ENCODE measurements at regions not wholly inside any gene's neighbourhood (a gene's known extent, or its start where the extent isn't known, plus 50 kb on each side); places are given as distances from the start of the nearest gene placed in this dataset.

DNA sequence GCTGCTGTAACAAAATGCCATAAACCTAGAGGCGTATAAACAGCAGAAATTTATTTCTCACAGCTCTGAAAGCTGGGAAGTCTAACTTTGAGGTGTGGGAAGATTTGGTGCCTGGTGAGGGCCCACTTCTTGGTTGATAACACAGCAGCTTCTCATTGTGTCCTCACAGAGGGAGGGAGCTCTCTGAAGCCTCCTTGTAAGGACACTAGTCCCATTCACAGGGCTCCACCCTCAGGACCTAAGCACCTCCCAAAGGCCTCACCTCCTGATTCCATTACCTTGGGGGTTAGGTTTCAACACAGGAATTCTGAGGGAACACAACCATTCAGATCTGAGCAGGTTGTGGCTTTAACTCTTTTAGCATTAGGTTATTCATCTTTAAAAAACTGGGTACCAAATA is 380.3 kb upstream of the ATP10A start:
- intact Hi-C loops (cut with micrococcal nuclease; ENCODE audit: unreplicated experiment) = no loop called here
- DNase-seq = no peak
- Mint-ChIP-seq H3K4me1 (ENCODE audit: low read depth, unreplicated experiment) (no peaks in the 10 kb centered on the region), H3K4me3 (ENCODE audit: low read depth, unreplicated experiment) (no peak overlapping the region), H3K27me3 (ENCODE audit: unreplicated experiment) (no peaks in the 10 kb centered on the region), H3K27ac (ENCODE audit: unreplicated experiment) (no peak overlapping the region), H3K9me3 (ENCODE audit: low read depth, unreplicated experiment) (no peaks in the 10 kb centered on the region), H3K36me3 (ENCODE audit: insufficient read depth, unreplicated experiment) (no peaks in the 10 kb centered on the region)
- CTCF ChIA-PET = no interaction called here
- BruUV-seq (replicated peaks) = no TSS peak
- TF ChIP-seq, protein P1, sequence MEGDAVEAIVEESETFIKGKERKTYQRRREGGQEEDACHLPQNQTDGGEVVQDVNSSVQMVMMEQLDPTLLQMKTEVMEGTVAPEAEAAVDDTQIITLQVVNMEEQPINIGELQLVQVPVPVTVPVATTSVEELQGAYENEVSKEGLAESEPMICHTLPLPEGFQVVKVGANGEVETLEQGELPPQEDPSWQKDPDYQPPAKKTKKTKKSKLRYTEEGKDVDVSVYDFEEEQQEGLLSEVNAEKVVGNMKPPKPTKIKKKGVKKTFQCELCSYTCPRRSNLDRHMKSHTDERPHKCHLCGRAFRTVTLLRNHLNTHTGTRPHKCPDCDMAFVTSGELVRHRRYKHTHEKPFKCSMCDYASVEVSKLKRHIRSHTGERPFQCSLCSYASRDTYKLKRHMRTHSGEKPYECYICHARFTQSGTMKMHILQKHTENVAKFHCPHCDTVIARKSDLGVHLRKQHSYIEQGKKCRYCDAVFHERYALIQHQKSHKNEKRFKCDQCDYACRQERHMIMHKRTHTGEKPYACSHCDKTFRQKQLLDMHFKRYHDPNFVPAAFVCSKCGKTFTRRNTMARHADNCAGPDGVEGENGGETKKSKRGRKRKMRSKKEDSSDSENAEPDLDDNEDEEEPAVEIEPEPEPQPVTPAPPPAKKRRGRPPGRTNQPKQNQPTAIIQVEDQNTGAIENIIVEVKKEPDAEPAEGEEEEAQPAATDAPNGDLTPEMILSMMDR (IDR thresholded peaks at IDR 0.05; ENCODE audit: unreplicated experiment) = no peak

- TF ChIP-seq, protein P1 (IDR thresholded peaks at IDR 0.05; ENCODE audit: unreplicated experiment) = no peak
- H3K27me3 Mint-ChIP-seq (ENCODE audit: unreplicated experiment) = no peaks in the 10 kb centered on the region
- H3K9me3 Mint-ChIP-seq (ENCODE audit: low read depth, unreplicated experiment) = no peaks in the 10 kb centered on the region
- no peak overlapping the region for H3K27ac Mint-ChIP-seq (ENCODE audit: unreplicated experiment)
- intact Hi-C loops (cut with micrococcal nuclease; ENCODE audit: unreplicated experiment) = no loop called here
- DNase-seq = no peak
- H3K4me3 Mint-ChIP-seq (ENCODE audit: low read depth, unreplicated experiment) = no peak overlapping the region
- H3K4me1 Mint-ChIP-seq (ENCODE audit: low read depth, unreplicated experiment) = no peaks in the 10 kb centered on the region
- no peaks in the 10 kb centered on the region for H3K36me3 Mint-ChIP-seq (ENCODE audit: insufficient read depth, unreplicated experiment)
- BruUV-seq (replicated peaks) = no TSS peak
- CTCF ChIA-PET = no interaction called here
These were observed 379.5 kb upstream of the ATP10A start for GRCh38 chr15:26242565-26243071.

DNA sequence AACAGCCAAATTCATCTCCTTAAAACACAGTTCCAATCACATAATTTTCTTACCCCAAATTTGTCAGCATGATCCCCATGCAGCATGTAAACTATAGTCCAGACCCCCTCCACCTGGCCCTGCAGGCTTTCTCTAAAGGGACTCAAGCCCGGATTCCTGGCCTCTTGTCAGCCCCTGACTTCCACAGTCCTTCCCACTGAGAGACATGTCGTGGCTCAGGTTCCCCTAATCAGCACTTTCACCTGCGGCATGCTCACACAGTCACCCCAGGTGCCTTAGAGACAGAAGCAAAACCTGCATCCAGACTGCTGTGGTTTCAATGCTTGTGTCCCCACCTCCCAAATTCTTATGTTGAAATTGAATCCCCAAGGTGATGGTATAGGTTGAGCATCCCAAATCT is 372.7 kb upstream of the ATP10A start:
- H3K4me1 Mint-ChIP-seq (ENCODE audit: low read depth, unreplicated experiment) = no peaks in the 10 kb centered on the region
- intact Hi-C loops (cut with micrococcal nuclease; ENCODE audit: unreplicated experiment) = no loop called here
- no peaks in the 10 kb centered on the region for H3K27me3 Mint-ChIP-seq (ENCODE audit: unreplicated experiment)
- TF ChIP-seq, protein P1 (IDR thresholded peaks at IDR 0.05; ENCODE audit: unreplicated experiment) = no peak
- CTCF ChIA-PET = no interaction called here
- BruUV-seq (replicated peaks) = no TSS peak
- H3K27ac Mint-ChIP-seq (ENCODE audit: unreplicated experiment) = no peak overlapping the region
- no peak overlapping the region for H3K4me3 Mint-ChIP-seq (ENCODE audit: low read depth, unreplicated experiment)
- DNase-seq = no peak
- H3K9me3 Mint-ChIP-seq (ENCODE audit: low read depth, unreplicated experiment) = peaks cover 3% of the 10 kb centered on the region
- H3K36me3 Mint-ChIP-seq (ENCODE audit: insufficient read depth, unreplicated experiment) = no peaks in the 10 kb centered on the region

DNA sequence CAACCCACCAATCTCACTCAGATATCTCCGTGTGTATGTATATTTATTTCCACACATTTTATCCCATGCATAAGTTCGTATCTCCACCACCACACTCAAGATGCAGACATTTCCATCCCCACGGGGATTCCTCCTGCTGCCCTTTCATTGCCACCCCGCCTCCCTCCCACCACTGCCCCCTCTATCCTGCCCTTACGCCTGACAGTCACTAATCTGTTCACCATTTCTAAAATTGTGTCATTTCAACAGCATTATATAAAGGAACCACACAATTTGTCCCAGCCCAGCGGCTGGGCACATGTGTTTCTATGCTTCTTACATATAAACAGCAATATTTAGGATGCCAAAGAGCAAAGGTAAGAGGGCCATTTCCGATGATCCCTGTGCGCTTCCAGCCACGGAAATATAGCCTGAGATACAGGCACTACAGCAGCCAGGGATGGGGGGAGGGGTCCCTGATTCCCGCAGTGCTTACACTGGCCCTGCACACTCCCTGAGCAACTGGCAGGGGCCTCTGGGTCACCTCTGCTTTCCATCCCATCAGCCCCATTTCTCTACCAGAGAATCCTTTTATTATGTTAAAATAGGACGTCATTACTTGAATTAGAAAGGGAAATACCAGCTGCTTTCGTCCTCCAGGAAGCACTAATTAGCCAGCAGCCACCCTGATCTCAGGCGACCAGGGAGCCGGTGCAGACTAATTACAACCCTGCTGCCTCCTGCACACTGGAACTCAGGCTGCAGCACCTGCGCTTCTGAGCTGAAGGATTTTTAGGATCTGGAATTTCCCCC is 372.0 kb upstream of the ATP10A start:
- intact Hi-C loops (cut with micrococcal nuclease; ENCODE audit: unreplicated experiment) = no loop called here
- H3K9me3 Mint-ChIP-seq (ENCODE audit: low read depth, unreplicated experiment) = peaks cover 3% of the 10 kb centered on the region
- BruUV-seq (replicated peaks) = no TSS peak
- CTCF ChIA-PET = no interaction called here
- DNase-seq = no peak
- H3K27ac Mint-ChIP-seq (ENCODE audit: unreplicated experiment) = no peak overlapping the region
- TF ChIP-seq, protein P1 (IDR thresholded peaks at IDR 0.05; ENCODE audit: unreplicated experiment) = no peak
- H3K27me3 Mint-ChIP-seq (ENCODE audit: unreplicated experiment) = no peaks in the 10 kb centered on the region
- H3K36me3 Mint-ChIP-seq (ENCODE audit: insufficient read depth, unreplicated experiment) = no peaks in the 10 kb centered on the region
- H3K4me1 Mint-ChIP-seq (ENCODE audit: low read depth, unreplicated experiment) = no peaks in the 10 kb centered on the region
- no peak overlapping the region for H3K4me3 Mint-ChIP-seq (ENCODE audit: low read depth, unreplicated experiment)

Measured in Calu3 (cell line).